Activated CD4-positive, alpha-beta T cell treated with anti-CD3 and anti-CD28 coated beads, Interleukin-10, Interleukin-2, amounts not matched to agents 100 ng/mL and 50 ng/mL, durations not matched to agents 16 hours and 8 hours (primary cell): ENCODE measurements at regions not wholly inside any gene's neighbourhood (a gene's known extent, or its start where the extent isn't known, plus 50 kb on each side); places are given as distances from the start of the nearest gene placed in this dataset.

ENCODE experiments used
- DNase-seq: peaks from one replicate; pipeline ENCODE4 v3.0.0-alpha.2; 2020

- no peak for DNase-seq
Measured at GRCh38 chr9:119802621-119803020, 433.4 kb upstream of the BRINP1 start.

GRCh38 chr9:119802133-119802532 is 432.9 kb upstream of the BRINP1 start:
- DNase-seq = no peak

GRCh38 chr9:119801311-119801710 is 432.1 kb upstream of the BRINP1 start:
- DNase-seq = no peak

GRCh38 chr9:119795395-119795794 is 426.2 kb upstream of the BRINP1 start:
- DNase-seq = peak; percentile 6

- no peak for DNase-seq
Measured at GRCh38 chr9:119794836-119795235, 425.6 kb upstream of the BRINP1 start.

GRCh38 chr9:119793218-119793617 is 424.0 kb upstream of the BRINP1 start:
- no peak for DNase-seq

- DNase-seq = no peak
Measured at GRCh38 chr9:119792242-119792641, 423.0 kb upstream of the BRINP1 start.

- DNase-seq = no peak
Measured at GRCh38 chr9:119789987-119790386, 420.8 kb upstream of the BRINP1 start.

- no peak for DNase-seq
Measured at GRCh38 chr9:119788921-119789320, 419.7 kb upstream of the BRINP1 start.

GRCh38 chr9:119781886-119782285 is 412.7 kb upstream of the BRINP1 start:
- no peak for DNase-seq

GRCh38 chr9:119775410-119775809 is 406.2 kb upstream of the BRINP1 start:
- DNase-seq = no peak

GRCh38 chr9:119773823-119774222 is 404.6 kb upstream of the BRINP1 start:
- no peak for DNase-seq

GRCh38 chr9:119771341-119771740 is 402.1 kb upstream of the BRINP1 start:
- DNase-seq = no peak

GRCh38 chr9:119768266-119768665 is 399.0 kb upstream of the BRINP1 start:
- no peak for DNase-seq

- no peak for DNase-seq
Measured at GRCh38 chr9:119765632-119766175, 396.5 kb upstream of the BRINP1 start.

- DNase-seq = no peak
Measured at GRCh38 chr9:119763260-119763659, 394.0 kb upstream of the BRINP1 start.

- DNase-seq = no peak
Measured at GRCh38 chr9:119761812-119762211, 392.6 kb upstream of the BRINP1 start.

- DNase-seq = no peak
Measured at GRCh38 chr9:119758990-119759389, 389.8 kb upstream of the BRINP1 start.

- no peak for DNase-seq
Measured at GRCh38 chr9:119758241-119758640, 389.0 kb upstream of the BRINP1 start.

GRCh38 chr9:119739476-119739875 is 370.2 kb upstream of the BRINP1 start:
- no peak for DNase-seq

GRCh38 chr9:119736491-119737454 is 367.5 kb upstream of the BRINP1 start:
- no peak for DNase-seq

- no peak for DNase-seq
Measured at GRCh38 chr9:119727988-119728387, 358.8 kb upstream of the BRINP1 start.

GRCh38 chr9:119726035-119726434 is 356.8 kb upstream of the BRINP1 start:
- DNase-seq = no peak

- no peak for DNase-seq
Measured at GRCh38 chr9:119722384-119722783, 353.1 kb upstream of the BRINP1 start.
